ENCODE measurements at regions not wholly inside any gene's neighbourhood (a gene's known extent, or its start where the extent isn't known, plus 50 kb on each side); places are given as distances from the start of the nearest gene placed in this dataset. TPM values are rescaled to one million over a fixed set of nuclear protein-coding genes. Genes with fewer than 3 reads are reported as not detected.

DNA sequence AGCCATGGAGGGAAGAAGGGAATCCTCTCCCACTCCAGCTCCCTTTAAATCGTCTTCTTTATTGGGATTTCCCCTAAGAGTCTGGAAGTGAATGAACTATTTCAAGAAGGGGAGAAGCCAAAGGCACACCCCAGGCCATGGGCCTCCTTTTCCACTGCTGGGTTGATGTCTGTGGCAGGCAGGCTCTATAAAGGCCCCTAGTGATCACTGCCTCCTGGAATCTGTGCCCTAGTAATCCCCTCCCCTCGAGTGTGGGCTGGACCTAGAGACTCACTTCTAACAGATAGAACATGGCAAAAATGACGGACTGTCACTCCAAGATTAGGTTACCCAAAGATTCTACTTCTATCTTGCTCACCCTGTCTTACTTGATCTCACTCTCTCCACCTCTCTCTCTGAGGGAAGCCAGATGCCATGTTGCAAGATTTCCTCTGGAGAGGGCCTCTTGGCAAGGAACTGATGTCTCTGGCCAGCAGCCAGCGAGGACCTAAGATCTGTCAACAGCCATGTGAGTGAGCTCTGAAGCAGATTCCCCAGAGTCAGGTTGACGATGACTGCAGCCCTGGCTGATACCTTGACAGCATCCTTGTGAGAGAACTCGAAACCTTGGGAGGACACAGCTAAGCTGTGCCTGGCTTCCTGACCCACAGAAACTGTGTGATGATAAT lies 444.8 kb downstream of the SOX6 start:
- FAIRE-seq (no peak), DNase-seq (ENCODE audit: low spot score in 2 of 2) (no peak)

DNA sequence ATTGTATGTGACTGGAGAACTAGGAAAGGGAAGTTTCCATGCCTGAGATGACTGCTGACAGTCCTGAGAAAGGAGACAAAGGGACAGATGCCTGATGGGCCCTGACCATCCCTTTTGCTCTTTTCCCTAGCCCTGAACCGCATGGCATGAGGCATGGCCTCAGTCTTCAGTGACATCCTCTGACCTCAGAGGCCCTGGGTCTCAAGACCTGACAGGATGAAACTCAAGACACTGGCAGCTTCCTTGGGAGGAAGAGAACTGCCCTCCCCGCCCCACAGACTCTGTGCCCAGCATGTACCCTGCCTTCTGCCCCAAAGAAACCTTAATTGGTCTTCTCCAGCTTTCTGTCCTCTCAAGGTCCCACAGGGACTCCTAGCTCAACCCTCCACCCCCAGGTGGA lies 444.1 kb downstream of the SOX6 start:
- FAIRE-seq = no peak
- DNase-seq (ENCODE audit: low spot score in 2 of 2) = no peak

DNA sequence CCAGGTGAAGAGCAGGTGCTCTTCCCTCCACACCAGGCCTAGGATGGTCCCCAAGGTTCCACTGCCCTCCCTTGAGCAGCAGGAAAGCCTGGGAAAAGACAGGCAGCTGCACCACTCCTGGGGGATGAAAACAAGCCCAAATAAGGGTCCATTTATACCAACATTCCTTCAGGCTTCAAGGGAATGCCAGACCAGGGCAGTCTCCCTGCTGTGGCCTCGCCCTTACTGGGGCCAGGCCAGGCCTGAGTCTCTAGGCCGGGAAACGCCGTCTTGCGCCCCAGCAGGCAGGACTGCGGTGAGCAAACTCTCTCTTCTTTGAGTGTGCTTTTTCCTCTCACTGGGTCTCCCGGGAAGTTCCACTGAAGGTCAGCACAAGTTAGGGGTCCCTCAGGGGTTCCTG lies 443.5 kb downstream of the SOX6 start:
- no peak for DNase-seq (ENCODE audit: low spot score in 2 of 2)
- FAIRE-seq = no peak

DNA sequence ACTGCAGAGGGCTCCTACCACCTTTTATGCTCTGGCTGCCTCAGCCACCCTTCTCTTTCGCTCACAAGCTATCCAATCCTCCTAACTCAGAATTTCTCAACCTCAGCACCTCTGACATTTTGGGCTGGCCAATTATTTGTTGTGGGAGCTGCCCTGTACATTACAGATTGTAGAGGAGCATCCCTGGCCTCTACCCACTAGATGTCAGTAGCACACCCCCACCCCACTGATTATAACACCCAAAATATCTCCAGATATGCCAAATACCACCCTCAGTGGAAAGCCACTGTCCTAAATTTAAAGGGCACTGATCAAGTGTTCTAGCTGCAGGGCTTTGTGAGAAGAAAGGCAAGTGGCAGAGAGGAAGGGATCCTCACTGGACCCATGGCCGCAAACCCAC lies 443.1 kb downstream of the SOX6 start:
- no peak for FAIRE-seq

More for the DNA sequence above, 443.1 kb downstream of the SOX6 start:
- DNase-seq (ENCODE audit: low spot score in 2 of 2) = no peak

Small RNA genes in the stretch of these regions (small RNA-seq; reads per million reads assigned to genes)
- gene RF00324 = not detected
